Stimulated activated naive B cell treated with anti-CD40 and anti-IgM and Interleukin-4, amounts not matched to agents 10 μg/mL and 1 μg/mL and 100 μg/mL, for 72 hours (primary cell): ENCODE measurements at regions not wholly inside any gene's neighbourhood (a gene's known extent, or its start where the extent isn't known, plus 50 kb on each side); places are given as distances from the start of the nearest gene placed in this dataset.

ENCODE experiments used
- ATAC-seq, 2 donors: fragments of 150-1000 bp; cut with Tn5 transposase; replicated peaks; 2 replicates each; pipeline ENCODE4 v1.10.0; 2021; ENCODE audit warnings: moderate library complexity in 1 of 2
- DNase-seq: peaks from one replicate; pipeline ENCODE4 v3.0.0; 2021
- H3K27ac Mint-ChIP-seq: one replicate; pipeline ENCODE4 v1.8.0; 2022; ENCODE audit warnings: mild to moderate bottlenecking, mixed read lengths
- H3K27me3 Mint-ChIP-seq, 2 donors: one replicate each; pipeline ENCODE4 v1.8.0; 2022; ENCODE audit warnings: mixed read lengths in 2 of 2
- H3K36me3 Mint-ChIP-seq, 2 donors: one replicate each; pipeline ENCODE4 v1.8.0; 2022; ENCODE audit warnings: mixed read lengths in 2 of 2, mild to moderate bottlenecking in 1 of 2
- H3K4me1 Mint-ChIP-seq, 2 donors: one replicate each; pipeline ENCODE4 v1.8.0; 2022; ENCODE audit warnings: mixed read lengths in 2 of 2, mild to moderate bottlenecking in 1 of 2
- H3K4me3 Mint-ChIP-seq, 2 donors: one replicate each; pipeline ENCODE4 v1.8.0; 2022; ENCODE audit warnings: mild to moderate bottlenecking in 2 of 2, mixed read lengths in 2 of 2, moderate library complexity in 1 of 2
- H3K9me3 Mint-ChIP-seq, 2 donors: one replicate each; pipeline ENCODE4 v1.8.0; 2022; ENCODE audit warnings: mixed read lengths in 2 of 2, mild to moderate bottlenecking in 1 of 2

DNA sequence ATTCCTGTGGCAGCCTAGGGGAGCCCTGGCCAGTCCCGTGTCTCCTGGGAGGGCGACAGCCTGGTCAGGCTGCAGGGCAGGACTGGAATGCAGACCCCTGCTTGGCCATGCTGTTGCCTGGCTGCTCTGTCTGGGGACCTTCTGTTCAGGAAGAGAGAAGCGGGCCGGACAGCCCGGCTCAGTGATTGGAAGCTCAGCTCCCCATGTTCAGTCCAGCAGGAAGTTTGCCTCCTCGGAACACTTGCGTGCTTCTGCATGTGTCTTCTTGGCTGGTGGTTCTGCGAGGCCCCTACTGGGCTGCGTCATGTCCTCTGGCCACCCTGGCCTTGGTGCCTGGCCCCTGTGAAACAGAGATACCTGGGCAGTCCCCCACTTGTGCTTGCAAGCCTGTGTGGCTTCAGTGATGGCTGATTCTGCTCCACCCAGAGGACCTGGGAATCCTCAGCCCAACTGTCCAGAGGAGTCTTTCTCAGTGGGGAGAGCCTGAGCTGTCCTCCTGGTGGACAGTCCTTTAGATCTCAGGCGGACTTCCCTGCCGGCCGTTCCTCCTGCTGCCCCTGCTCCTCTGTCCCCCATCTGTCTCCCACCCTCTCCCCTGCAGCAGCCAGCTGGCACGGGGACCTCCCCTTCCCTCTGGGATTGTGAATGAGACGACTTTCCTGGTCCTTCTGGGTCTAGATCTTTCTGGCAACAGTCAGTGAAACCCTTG is 279.5 kb downstream of the SEC14L1 start:
- DNase-seq, result no peak
- no peaks in the 10 kb centered on the region for H3K9me3 Mint-ChIP-seq
- H3K4me3 Mint-ChIP-seq, result peak overlapping the region in 1 of 2 donors; percentile 38
- H3K27ac Mint-ChIP-seq, result peak overlapping the region; percentile 72
- peaks cover 26 to 35% of the 10 kb centered on the region in 2 donors for H3K4me1 Mint-ChIP-seq
- H3K27me3 Mint-ChIP-seq, result no peaks in the 10 kb centered on the region
- no peak for ATAC-seq
- H3K36me3 Mint-ChIP-seq, result peaks cover 3 to 10% of the 10 kb centered on the region in 2 donors

- H3K4me1 Mint-ChIP-seq, result peaks cover 30 to 43% of the 10 kb centered on the region in 2 donors
- peak overlapping the region; percentile 72 for H3K27ac Mint-ChIP-seq
- DNase-seq (no peak), ATAC-seq (peak; percentile 43 to 53)
- no peaks in the 10 kb centered on the region for H3K27me3 Mint-ChIP-seq
- H3K36me3 Mint-ChIP-seq, result peaks cover 3 to 10% of the 10 kb centered on the region in 2 donors
- H3K9me3 Mint-ChIP-seq, result no peaks in the 10 kb centered on the region
- H3K4me3 Mint-ChIP-seq, result peak overlapping the region; percentile 38 to 74
Measured at GRCh38 chr17:77420804-77421629, 280.2 kb downstream of the SEC14L1 start.

GRCh38 chr17:77421630-77421972 is 280.8 kb downstream of the SEC14L1 start:
- Mint-ChIP-seq H3K4me1 (peaks cover 36 to 49% of the 10 kb centered on the region in 2 donors), H3K27ac (peak overlapping the region; percentile 72), H3K9me3 (no peaks in the 10 kb centered on the region), H3K36me3 (peaks cover 3 to 10% of the 10 kb centered on the region in 2 donors), H3K27me3 (no peaks in the 10 kb centered on the region), H3K4me3 (peak overlapping the region; percentile 38 to 74)
- ATAC-seq, result peak; percentile 48 to 53
- DNase-seq, result no peak

- Mint-ChIP-seq H3K9me3 (no peaks in the 10 kb centered on the region), H3K4me1 (peaks cover 42 to 55% of the 10 kb centered on the region in 2 donors), H3K36me3 (peaks cover 3 to 10% of the 10 kb centered on the region in 2 donors), H3K4me3 (no peak overlapping the region), H3K27ac (peak overlapping the region; percentile 47), H3K27me3 (no peaks in the 10 kb centered on the region)
- DNase-seq (no peak), ATAC-seq (no peak)
Measured at GRCh38 chr17:77422104-77422747, 281.5 kb downstream of the SEC14L1 start.

- ATAC-seq (no peak), DNase-seq (no peak)
- H3K27me3 Mint-ChIP-seq, result no peaks in the 10 kb centered on the region
- H3K36me3 Mint-ChIP-seq, result peaks cover 3 to 10% of the 10 kb centered on the region in 2 donors
- no peak overlapping the region for H3K27ac Mint-ChIP-seq
- H3K4me3 Mint-ChIP-seq, result no peak overlapping the region
- H3K9me3 Mint-ChIP-seq, result no peaks in the 10 kb centered on the region
- peaks cover 46 to 60% of the 10 kb centered on the region in 2 donors for H3K4me1 Mint-ChIP-seq
Measured at GRCh38 chr17:77422748-77423113, 282.0 kb downstream of the SEC14L1 start.

DNA sequence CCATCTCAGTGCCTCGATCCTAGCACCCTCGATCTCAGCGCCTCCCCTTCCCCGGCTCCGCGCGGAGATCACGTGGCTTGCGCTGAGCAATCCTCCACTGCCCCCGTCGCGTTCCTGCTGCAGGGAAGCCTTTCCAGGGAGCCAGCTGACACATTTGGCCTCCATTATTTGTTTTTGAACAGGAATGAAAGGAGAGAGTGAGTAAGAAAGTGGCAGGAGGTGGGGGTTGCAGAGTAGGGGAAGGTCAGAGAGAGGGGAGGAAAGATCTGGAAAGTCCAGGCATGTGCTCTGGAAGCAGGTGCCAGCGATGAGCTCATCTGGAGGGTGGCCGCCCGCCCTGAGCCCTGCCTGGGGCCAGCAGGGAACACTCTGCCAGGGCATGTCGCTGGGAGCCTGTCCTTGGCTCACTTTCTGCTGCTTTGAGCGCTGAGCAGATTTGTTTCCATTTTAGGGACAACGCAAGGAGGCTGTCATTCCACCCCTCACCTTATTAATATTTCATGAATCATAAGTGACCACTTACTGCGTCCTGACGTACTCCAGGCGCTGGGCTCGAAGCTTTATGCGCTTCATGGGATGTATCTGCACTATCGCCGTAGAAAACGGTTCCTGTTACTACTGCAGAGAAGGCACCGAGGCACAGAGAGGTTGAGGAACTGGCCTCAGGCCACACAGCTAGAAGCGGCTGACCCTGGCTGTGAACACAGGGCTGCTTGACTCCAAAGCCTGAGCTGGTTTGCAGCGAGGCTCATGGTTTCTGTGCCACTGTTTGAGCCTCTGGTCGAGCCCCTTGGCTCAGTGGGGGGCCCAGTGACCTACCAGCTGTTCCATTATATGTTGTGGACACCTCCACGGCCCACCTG is 283.1 kb downstream of the SEC14L1 start:
- peak overlapping the region; percentile 65 for H3K27ac Mint-ChIP-seq
- H3K27me3 Mint-ChIP-seq, result no peaks in the 10 kb centered on the region
- ATAC-seq (no peak), DNase-seq (no peak)
- H3K9me3 Mint-ChIP-seq, result no peaks in the 10 kb centered on the region
- H3K4me1 Mint-ChIP-seq, result peaks cover 57 to 68% of the 10 kb centered on the region in 2 donors
- peaks cover 5 to 14% of the 10 kb centered on the region in 2 donors for H3K36me3 Mint-ChIP-seq
- no peak overlapping the region for H3K4me3 Mint-ChIP-seq

DNA sequence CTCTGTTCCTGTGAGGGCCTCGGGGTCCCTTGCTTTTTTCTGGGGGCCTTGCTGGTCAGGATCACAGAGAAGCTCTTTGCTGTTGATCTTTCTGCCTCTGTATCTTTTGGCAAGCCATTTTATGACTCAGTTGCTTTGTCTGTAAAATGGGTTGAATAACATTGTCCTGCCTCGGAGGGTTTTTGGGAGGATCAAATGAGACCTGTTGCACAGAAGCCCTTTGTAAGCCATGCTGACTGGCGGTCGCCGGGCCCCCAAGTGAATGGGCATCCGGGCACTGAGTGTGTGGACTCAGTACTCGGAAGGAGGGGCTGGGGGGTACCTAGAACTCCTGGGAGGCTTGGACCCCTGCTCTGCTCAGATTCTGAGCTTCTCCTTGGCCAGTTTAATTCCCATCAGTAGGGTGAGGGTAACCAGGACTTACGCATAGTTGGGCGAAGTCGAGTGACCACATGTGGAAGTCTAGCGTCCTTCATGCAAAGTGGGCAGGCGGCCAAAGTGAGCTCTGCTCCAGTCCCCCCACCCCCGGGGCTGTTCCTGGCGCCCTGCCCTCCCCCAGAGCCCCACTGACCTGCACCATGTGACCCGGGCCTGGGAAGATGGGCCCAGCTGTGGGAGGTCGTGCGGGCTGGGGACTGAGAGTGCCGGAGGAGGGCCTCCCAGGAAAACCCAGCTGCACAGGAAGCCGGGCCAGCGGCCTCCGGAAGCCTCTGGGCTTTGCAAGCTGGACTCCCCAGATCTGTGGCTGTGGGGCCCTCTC is 284.0 kb downstream of the SEC14L1 start:
- no peak for ATAC-seq
- no peak overlapping the region for H3K27ac Mint-ChIP-seq

DNA sequence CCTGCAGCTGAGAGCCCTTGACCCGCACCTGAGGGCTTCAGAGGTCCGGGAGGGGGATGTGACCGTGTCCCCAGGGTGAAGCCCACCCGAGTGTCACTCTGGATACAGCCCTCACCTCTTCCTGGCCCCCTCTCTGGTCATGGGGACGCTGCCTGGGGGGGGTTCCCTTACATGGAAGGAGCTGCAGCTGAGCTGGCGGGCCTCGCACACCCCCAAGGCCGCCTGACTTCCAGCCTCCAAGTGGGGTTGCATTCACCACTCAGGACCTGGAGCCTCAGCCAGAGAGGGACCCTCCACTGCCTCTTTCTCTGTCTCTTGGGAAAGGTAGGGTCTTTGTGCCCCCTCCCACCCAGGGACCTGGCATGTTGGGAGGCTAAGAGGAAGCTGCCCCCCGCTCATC is 284.6 kb downstream of the SEC14L1 start:
- Mint-ChIP-seq H3K4me3 (no peak overlapping the region), H3K27ac (peak overlapping the region; percentile 14)

More for the DNA sequence above, 284.0 kb downstream of the SEC14L1 start:
- Mint-ChIP-seq H3K36me3 (peaks cover 5 to 14% of the 10 kb centered on the region in 2 donors), H3K4me3 (no peak overlapping the region), H3K4me1 (peaks cover 61 to 74% of the 10 kb centered on the region in 2 donors), H3K27me3 (no peaks in the 10 kb centered on the region), H3K9me3 (no peaks in the 10 kb centered on the region)
- no peak for DNase-seq

GRCh38 chr17:77425791-77426641 is 285.2 kb downstream of the SEC14L1 start:
- Mint-ChIP-seq H3K4me3 (no peak overlapping the region), H3K27me3 (no peaks in the 10 kb centered on the region), H3K36me3 (peaks cover 5 to 14% of the 10 kb centered on the region in 2 donors), H3K27ac (peak overlapping the region; percentile 73), H3K4me1 (peaks cover 62 to 77% of the 10 kb centered on the region in 2 donors), H3K9me3 (no peaks in the 10 kb centered on the region)
- ATAC-seq, result no peak
- DNase-seq, result no peak

More for the DNA sequence above, 284.6 kb downstream of the SEC14L1 start:
- Mint-ChIP-seq H3K4me1 (peaks cover 63 to 77% of the 10 kb centered on the region in 2 donors), H3K9me3 (no peaks in the 10 kb centered on the region), H3K27me3 (no peaks in the 10 kb centered on the region), H3K36me3 (peaks cover 5 to 14% of the 10 kb centered on the region in 2 donors)
- ATAC-seq (no peak), DNase-seq (no peak)

DNA sequence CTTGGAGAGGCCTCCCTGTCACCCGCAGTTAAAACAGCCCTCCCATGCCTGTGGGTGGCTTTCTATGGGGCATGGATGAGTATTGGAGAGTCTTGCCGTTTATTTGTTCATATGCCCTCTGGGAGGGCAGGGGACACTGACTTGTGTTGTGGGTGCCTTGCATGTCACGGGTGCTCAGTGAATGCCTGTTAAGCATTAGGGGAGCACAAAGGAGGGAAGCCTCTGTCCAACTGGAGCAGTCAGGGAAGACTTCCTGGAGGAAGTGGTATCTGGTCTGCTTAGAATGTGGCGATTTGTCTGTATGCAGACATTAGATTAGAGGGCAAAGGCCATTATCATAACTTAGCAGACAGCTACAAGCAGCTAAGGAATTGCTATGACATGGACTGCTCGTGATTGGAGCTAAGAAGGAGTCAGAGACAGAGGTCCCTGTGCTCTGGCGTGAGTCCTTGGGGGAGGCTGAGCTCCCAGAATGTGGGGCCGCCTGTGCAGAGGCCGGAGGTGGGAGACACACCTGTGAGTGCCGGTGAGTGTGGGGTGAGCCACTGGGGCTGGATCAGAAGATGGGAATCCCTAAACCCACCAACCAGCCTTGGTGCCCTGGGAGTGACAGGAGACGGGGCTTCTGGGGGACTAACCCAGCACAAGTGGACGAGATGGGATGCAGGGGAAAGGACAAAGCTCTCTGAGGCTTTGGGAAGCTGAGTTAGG is 286.1 kb downstream of the SEC14L1 start:
- Mint-ChIP-seq H3K27ac (peak overlapping the region; percentile 73), H3K4me3 (peak overlapping the region in 1 of 2 donors; percentile 12), H3K9me3 (no peaks in the 10 kb centered on the region), H3K27me3 (no peaks in the 10 kb centered on the region), H3K36me3 (peaks cover 3 to 7% of the 10 kb centered on the region in 2 donors), H3K4me1 (peaks cover 56 to 74% of the 10 kb centered on the region in 2 donors)
- ATAC-seq (no peak), DNase-seq (no peak)

DNA sequence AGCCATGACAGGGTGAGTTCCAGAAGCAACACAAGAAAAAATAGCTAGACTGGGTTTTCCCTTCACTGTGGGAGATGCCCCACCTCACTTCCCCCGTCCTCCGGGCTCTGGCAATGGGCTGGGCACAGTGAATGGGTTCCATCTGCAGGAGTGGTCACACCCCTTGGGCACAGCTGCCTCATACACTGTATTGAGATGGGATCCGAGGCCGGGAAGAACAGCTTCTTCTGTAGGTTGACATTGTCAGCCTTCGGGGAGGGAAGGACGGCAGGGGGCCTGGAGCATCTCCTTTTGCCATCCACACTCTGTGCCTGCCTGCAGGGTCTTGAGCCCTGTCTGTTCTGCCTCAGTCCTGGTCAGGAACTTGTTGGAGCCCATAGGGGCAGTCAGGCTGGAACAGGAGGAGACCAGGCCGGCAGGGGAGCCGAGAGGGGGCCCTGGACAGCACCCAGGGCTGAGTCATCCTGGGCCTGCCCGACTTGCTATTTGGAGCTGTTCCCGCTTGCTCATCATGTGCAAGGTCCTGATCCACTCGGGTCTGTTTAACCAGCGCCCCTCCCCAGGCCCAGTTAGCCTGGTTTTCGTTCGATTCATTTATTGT is 286.7 kb downstream of the SEC14L1 start:
- peak overlapping the region; percentile 88 for H3K27ac Mint-ChIP-seq
- peak overlapping the region; percentile 54 to 64 for H3K4me3 Mint-ChIP-seq
- peaks cover 3 to 10% of the 10 kb centered on the region in 2 donors for H3K36me3 Mint-ChIP-seq
- DNase-seq, result no peak
- ATAC-seq, result peak in 1 of 2 donors; percentile 26
- no peaks in the 10 kb centered on the region for H3K27me3 Mint-ChIP-seq
- H3K4me1 Mint-ChIP-seq, result peaks cover 60 to 76% of the 10 kb centered on the region in 2 donors
- H3K9me3 Mint-ChIP-seq, result no peaks in the 10 kb centered on the region
